KG1 (cell line): ENCODE measurements at regions not wholly inside any gene's neighbourhood (a gene's known extent, or its start where the extent isn't known, plus 50 kb on each side); places are given as distances from the start of the nearest gene placed in this dataset.
"Not testable (repeated sequence)": the region's sequence is repeated elsewhere in the genome, so short reads cannot be mapped to it uniquely, and the experiment has no call there.

Source experiments
- DNase-seq: peaks from one replicate; lab custom pipeline; 2025; lab: John Stamatoyannopoulos, UW

DNA sequence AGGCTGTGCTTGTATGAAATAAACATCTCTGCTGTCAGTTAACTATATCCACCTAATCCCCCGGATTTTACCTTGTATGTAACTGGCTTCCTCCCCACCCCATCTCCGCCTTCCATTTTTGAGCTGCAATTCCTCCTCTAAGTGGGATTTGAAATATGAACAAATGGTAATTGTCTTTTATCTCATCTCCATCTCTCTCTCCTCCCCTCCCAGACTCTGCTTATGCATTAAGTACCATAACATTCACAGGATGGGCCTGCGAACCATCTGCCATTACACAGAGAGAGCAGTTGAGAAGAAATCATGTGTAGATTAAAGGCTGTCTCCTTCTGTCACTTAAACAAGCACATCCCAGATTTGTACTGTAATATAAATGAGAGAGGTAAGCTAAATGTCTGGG is 1169.9 kb downstream of the TYW1 start:
- DNase-seq, result no peak

DNA sequence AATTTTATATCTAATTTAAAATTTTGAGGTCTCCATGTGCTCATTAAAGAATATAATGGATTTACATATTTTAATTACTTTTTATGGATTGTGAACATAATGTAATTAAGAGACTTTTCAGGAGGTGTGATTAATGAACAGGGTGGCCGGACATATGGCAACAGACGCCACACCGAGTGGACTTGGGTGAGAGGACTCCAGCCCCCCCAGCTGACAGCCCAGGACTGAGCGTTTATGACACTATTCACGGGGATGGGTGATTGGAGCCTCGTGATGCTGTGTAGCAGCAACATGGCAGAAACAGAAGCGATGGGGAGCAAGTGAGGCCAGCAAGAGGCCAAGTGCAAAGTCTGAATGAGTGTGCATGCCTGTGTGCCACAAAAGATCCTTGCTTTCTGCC is 1176.9 kb downstream of the TYW1 start:
- DNase-seq, result no peak

DNA sequence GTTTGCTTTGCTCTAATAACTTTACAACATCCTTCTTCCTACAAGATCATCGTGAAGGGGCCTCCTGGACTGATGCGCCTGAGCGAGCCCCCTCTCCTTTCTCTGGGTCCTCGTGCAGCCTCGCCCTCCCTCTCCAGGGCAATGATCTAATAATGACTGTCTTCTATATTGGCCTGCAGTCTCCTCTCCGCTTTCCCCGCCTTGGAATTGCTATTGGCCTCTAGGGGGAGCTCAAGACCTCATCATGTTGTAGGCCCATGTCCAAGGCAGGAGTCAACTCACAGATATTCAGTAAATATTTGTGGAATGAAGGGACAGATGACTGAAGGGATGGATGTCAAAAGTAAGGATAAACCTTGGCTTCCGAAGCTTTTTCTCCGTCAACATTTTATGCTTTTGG is 1180.3 kb downstream of the TYW1 start:
- DNase-seq, result peak; percentile 25

DNA sequence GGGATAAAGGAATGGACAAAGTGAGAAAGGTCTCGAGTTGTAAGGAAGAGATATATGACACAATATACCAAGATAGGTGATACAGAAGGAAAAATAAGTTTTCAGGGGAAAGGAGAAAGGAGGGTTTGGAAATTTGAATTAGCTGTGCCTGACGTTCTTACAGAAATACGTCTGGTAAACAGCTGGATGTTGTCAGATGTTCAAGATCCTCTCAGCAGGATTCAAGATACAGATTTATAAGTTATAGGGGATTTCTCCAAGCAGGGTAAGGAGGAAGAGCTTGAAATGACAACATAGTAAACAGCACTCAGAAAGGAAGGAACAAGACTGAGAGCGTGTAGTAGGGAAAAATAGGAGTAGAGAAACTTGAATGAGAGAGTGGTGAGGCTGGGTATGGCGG is 1184.1 kb downstream of the TYW1 start:
- DNase-seq, result no peak

DNA sequence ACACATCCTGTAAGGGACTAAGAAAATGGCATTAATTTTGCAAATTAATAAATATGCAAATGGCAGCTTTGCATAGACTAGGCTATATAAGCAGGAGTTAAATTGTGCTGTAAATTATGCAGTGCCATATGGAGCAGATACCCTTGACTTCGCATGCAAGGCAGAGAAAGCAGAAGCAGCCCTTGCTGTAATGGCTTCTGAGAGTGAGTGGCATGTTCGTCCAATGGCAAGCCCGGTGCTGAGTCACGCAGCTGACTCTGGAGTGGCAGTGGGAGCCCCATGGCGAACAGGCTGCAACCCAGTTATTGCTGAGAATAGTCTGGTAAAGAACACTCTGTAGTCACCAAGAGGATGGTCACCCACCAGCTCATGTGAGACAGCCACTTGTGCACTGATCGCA is 1186.5 kb downstream of the TYW1 start:
- no peak for DNase-seq

DNA sequence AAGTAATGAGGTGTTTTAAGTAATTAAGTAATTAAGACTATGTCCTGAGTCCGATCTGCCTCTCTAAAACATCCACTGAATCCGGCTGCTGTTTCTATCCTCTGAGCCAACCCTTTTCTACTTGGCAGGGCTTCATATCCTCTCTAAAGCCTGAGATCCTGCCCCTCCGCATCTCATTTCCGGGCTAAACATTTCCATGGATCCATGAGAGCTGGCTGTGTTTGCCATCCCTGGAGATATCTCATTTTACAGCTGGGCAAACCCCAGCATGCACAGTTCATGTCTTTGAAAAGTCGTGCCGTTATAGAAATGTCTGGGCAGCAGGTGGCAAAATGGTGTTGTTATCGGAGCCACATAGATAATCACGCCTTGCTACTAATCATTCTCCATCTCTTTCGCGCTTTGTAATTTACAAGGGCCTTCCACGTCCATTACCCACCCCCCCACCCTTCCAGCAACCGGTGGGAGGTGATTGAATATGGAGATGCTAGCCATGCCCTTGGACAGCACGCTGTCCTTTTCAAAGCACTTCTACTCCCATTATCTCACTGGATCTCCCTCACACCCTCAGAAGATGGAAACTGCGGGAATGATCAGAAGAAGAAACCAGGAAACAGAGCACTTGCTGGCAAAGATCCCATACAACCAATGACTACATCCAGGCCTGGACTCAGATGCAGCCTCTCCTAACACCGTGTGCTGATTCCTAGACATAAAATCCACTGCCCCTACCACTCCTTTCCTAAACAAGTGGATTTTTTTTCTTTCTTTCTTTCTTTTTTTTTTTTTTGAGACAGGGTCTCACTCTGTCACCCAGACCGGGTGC is 1189.2 kb downstream of the TYW1 start:
- DNase-seq, result no peak

DNA sequence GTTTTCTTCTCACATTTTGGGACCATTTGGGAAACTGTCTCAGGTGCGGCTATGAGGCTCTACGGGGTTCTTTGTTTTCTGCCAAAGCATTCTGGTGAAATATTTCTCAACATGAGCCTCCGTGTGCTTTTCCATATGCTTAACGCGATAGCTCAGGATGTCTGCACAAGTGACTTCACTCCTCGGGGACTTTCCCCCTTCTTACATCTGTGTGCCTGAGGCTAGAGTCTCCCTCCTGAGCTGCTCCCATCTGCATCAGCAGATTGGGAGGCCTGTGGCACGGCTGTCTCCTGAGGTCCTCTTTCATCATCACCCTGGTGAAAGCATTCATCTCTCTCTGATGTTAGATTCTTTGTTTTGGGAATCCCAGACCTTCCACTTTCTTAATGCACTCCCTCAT is 1190.9 kb downstream of the TYW1 start:
- DNase-seq, result no peak

DNA sequence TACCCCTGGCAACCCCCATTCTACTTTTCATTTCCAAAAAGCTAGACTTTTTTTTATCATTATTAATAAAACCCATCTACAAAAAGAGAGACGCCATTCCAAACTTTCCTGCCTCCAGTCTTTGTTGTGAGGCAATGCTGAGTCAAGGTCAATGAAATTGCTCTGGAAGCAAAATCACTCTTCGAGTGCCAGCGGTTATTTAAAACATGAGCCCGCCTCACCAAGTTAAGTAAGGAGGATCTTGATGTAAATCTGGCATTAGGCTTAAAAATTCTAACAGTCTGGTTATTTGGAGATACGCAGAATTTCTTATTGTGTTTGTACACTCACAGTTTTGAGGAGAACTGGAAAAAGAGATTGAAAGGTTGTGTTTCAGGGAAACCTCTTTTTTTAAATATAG is 1196.3 kb downstream of the TYW1 start:
- no peak for DNase-seq

DNA sequence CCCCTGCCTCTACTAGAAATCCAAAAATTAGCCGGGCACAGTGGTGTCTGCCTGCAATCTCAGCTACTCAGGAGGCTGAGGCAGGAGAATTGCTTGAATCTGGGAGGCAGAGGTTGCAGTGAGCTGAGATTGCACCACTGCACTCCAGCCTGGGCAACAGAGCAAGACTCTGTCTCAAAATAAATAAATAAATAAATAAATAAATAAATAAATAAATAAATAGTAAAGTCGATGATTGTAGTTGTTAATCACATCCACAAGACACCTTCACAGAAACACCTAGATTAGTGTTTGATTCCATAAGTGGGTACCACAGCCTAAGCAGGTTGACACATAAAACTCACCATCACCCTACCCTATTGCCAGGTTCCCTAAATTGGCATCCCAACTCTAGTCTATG is 1199.0 kb downstream of the TYW1 start:
- not testable (repeated sequence) for DNase-seq

DNA sequence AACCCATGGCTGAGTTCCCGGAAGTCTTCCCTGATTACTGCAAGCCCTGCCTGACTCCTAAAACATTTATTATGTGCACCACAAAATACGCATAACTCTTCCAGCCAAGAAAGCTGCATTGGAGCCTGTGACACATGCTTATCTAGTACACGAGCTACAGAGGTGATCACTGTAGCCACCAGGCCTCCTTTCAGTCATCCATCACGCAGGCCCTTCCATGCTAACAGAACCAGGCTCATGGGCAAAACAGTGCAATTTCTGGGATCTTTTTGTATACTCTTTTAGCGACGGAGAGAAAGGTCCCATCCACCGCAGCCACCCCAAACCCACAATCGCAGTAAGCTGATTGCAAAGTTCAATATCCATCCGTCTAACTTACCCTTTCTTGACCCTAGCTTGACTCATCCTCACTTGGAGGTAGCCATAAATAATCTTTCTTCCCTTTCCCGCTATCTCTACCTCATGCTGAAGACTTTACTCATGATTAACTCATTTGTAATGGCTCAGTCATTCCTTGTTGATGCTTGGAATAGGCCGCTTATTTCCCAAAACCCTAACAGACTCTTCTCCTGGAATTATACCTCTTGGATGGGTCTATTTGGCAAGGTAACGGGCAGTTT is 1203.5 kb downstream of the TYW1 start:
- no peak for DNase-seq

DNA sequence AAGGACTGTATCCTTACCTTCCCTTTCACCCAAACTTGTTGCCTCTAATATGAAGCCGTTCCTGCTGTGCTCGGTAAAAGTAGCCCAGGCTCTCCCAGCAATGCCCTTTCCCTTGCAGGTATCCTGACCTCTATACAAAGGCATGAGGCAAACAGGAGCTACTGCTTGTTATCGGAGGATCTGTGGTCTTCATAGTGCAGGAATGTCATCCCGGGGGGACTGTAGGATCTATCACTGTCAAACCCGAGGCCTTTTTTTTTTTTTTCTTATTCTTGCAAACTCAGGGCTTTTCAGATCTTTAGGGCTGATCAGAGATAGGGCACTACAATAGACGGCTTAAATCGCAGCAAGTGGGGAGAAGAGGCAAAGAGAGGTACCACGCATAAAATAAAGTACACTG is 1206.6 kb downstream of the TYW1 start:
- DNase-seq, result no peak

DNA sequence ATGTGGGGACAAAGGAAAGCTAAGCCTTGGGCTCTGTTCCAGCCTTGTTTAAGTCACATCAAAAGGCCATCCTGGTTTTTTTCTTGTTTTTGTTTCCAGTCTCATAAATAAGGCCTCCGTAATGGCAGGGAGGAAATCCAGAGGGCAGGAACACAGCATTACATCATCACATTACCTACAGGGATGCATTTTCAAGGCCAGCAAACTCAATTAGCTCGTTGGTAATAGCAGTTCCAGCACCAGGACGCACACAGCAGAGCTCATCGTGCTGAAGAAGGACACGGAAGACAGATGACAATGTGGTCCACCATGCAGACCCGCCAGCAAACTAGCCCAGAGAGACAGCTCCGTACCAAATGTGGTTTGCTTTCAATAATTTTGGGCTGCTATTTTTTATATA is 1209.2 kb downstream of the TYW1 start:
- DNase-seq, result no peak

DNA sequence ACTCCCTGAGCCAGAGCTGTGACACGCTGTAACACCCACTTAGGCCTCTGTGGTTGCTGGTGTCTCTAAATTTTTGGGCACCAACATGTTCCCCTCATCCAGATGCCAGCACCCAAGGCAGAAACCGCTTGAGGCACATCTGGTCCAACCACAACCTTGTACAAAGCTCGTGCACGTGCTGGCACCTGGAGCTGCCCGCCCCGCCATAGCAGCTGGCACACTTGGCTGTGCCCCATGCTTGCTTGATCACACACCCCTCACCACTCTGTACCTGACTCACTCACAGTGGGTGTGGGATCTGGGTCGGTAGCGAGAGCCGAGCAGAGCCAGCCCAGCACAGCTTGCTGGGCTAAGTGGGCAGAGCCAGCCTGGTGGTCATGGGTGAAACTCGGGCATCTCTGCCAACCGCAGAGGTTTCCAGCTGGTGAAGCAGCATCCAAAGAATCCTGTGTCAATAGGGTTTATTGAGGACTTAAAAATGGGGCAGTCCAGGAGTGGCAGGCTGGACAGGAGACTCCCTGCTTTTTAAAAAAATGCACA is 1210.4 kb downstream of the TYW1 start:
- no peak for DNase-seq

DNA sequence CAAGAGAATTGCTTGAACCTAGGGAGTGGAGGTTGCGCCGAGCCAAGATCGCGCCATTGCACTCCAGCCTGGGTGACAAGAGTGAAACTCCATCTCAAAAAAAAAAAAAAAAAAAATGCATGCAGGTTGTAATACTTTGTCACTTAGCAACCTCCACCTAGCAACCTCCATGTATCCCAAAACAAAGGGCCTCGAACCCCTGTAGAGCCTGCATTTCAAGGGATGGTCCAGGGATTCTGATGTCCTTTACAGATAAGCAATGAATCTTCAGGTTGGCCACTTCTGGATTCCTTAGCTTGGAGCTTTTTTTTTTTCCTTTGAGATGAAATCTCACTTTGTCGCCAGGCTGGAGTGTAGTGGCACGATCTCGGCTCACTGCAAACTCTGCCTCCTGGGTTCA is 1211.0 kb downstream of the TYW1 start:
- DNase-seq, result no peak

DNA sequence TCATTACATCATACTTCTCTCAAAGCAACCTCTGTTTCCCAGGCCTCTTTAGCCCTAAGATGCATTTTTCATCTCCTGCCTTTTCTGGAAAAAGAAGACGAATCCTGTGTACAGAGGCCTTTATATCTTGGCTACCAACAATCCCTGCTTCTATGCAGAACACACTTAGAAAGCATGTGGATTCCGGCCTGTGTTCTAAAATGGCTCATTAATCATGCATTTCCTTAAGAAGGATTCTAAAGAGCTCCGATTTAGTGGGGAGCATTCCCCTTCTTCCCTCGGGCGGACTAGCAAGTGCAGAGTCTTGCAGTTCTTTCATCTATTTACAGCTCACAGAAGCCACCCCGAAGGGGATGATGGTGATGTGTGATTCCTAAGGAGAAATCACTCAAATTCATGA is 1212.9 kb downstream of the TYW1 start:
- no peak for DNase-seq

DNA sequence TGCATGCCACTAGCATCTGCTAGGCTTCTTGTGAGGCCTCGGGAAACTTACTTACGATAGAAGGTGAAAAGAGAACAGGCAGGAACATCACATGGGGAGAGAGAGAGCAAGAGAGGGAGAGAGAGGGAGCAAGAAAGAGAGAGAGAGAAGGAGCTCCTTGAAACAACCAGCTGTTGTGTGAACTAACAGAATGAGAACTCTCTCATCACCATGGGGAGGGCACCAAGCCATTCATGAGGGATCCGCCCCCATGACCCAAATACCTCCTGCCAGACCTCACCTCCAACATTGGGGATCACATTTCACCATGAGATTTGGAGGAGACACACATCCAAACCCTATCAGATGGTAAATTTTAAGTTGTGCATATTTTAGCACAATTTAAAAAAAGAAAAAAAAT is 1217.2 kb downstream of the TYW1 start:
- DNase-seq, result no peak

DNA sequence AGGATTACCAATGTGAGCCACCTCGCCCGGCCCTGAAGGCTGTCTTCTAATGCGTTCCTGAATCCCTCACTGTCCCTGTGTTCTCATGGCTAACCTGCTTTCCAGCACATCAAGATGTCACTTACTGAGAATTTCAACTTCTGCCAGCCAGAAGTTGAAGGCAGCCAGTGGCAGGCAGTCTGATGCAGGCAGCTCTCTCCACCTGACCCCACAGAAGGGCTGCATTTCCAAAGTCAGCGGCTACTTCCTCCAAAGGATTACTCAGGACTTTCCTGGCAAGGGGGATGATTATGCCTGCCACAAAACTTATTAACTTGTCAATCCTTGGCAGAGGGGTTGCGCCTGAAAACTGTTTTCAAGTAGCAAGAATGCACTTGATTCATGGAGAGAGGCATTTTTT is 1219.4 kb downstream of the TYW1 start:
- DNase-seq, result no peak

DNA sequence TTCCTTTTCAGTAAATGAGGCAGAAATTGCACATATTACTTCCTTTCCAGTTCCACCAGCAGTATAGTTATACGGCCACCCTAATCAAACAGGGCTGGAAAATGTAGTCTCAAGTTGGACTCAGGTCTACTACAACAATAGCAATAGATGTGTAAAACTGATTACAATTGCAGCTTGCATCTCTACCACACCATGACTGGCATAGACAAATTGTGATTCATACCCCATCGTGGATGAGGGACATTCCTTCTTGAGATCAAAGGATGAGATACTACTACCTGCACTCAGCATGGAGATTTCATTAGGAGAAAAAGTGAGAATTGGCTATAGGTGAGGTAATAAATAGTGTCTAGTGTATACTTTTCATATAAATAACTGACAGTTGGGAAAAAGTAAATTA is 1220.8 kb downstream of the TYW1 start:
- DNase-seq, result no peak

DNA sequence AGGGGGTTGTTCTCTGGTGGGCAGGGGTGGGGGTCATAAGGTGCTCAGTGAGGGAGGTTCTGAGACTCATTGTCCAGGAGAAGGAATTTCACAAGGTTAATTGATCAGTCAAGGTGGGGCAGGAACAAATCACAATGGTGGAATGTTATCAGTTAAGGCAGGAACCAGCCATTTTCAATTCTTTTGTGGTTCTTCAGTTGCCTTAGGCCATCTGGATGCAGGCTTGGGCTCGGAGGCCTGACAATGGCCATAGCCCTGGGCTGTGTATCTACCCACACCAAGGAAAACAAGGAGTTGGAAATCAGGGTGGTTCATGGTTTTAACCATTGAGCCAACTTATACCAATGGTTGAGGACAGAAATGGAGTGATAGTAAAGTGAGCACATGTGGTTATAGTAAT is 1221.8 kb downstream of the TYW1 start:
- no peak for DNase-seq

DNA sequence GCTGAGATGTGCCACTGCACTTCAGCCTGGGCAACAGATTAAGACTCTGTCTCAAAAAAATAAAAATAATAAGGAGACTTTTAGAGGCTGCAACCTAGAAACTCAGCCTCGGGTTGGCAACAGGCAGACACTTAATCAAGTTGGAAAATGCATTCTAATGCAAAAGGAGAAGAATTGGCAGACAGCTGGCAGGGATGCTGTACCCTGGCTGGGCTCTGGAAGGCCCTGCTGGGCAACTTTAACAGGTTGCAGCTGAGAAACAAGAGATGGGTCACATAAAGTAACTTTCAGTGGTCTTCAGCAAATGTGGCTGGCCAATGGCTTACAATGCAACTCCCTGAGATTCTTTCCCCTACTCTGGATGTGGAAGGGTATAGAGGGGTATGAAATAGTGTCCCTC is 1225.7 kb downstream of the TYW1 start:
- DNase-seq, result no peak

DNA sequence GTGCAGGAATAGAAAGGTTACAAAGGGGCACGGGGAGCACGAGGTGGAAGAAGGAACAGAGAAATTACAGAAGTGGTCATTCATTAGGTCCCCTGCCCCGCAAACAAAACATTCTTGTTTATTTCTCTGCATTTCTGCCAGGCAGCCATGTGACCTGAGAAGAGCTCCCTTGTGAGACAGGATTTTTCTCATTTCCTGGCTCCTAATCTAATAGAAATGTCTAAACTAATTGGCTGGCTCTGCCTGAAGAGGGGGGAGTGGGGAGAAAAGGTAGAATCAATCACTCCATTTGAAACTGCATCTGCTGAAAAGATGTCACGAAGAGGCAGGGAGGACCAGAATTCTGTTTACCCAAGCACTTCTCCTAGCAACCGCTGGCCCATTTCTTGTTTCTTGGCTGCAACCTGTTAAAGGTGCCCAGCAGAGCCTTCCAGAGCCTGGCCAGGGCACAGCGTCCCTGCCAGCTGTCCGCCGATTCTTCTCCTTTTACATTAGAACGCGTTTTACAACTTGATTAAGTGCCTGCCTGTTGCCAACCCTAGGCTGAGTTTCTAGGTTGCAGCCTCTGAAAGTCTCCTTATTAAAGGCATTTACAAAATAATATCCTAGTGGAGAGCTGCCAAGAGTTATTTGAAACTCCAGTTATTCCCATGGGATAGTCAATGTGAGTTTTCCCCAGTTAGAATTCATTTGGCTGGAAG is 1227.6 kb downstream of the TYW1 start:
- no peak for DNase-seq

DNA sequence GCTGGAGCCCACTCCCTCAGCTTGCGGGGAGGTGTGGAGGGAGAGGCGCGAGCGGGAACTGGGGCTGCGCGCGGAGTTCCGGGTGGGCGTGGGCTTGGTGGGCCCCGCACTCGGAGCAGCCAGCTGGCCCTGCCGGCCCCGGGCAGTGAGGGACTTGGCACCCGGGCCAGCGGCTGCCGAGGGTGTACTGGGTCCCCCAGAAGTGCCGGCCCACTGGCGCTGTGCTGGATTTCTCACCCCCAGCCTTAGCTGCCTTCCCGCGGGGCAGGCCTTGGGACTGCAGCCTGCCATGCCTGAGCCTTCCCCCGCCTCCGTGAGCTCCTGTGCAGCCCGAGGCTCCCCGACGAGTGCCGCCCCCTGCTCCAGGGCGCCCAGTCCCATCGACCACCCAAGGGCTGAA is 1234.4 kb downstream of the TYW1 start:
- not testable (repeated sequence) for DNase-seq

DNA sequence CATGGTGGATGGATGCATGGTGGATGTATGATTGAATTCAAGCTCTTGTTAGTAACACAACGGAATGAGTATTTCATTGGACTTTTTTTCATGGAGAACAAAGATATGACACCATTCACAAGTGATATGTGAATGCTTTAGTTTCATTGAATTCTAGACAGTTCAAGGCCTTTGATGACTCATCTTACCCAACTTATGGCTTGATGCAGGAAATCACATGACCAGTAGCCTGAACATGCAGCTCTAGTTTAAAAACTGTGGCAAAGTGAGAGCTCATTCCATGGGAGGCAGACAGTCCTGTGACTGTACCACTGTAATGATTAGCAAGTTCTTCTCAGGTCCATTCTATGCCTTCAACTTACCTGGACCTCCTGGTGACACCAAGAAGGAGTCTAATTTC is 1239.3 kb downstream of the TYW1 start:
- DNase-seq, result no peak
